Erythroblast (primary cell): ENCODE measurements at regions not wholly inside any gene's neighbourhood (a gene's known extent, or its start where the extent isn't known, plus 50 kb on each side); places are given as distances from the start of the nearest gene placed in this dataset.
"Not testable (repeated sequence)": the region's sequence is repeated elsewhere in the genome, so short reads cannot be mapped to it uniquely, and the experiment has no call there.

Experiments
- DNase-seq, 2 experiments: peaks; one replicate each; lab custom pipeline; 2025; lab: John Stamatoyannopoulos, UW
- GATA1 ChIP-seq: IDR thresholded peaks from 2 replicates; pipeline ENCODE4 v1.6.1; 2011; ENCODE audit warnings: low read depth, mild to moderate bottlenecking, control low read depth, low read length, moderate library complexity
- POLR2A ChIP-seq: IDR thresholded peaks from 2 replicates; pipeline ENCODE4 v1.6.1; 2011; ENCODE audit warnings: mild to moderate bottlenecking, low read length

GRCh38 chr2:136344339-136344738 lies 226.4 kb upstream of the CXCR4 start:
- DNase-seq = no peak
- TF ChIP-seq POLR2A = no peak
- no peak for TF ChIP-seq GATA1

- TF ChIP-seq POLR2A = no peak
- TF ChIP-seq GATA1 = no peak
- DNase-seq = no peak
Observed at GRCh38 chr2:136342138-136342537, 224.2 kb upstream of the CXCR4 start.

- DNase-seq = no peak
- TF ChIP-seq POLR2A (no peak), GATA1 (no peak)
Observed at GRCh38 chr2:136334967-136335366, 217.0 kb upstream of the CXCR4 start.

- TF ChIP-seq GATA1 (no peak), POLR2A (no peak)
- DNase-seq = no peak
Observed at GRCh38 chr2:136332436-136333095, 214.6 kb upstream of the CXCR4 start.

GRCh38 chr2:136331226-136331625 lies 213.3 kb upstream of the CXCR4 start:
- DNase-seq = no peak
- TF ChIP-seq POLR2A (no peak), GATA1 (no peak)

GRCh38 chr2:136328207-136328795 lies 210.4 kb upstream of the CXCR4 start:
- TF ChIP-seq POLR2A (no peak), GATA1 (no peak)
- no peak for DNase-seq

GRCh38 chr2:136327162-136327852 lies 209.4 kb upstream of the CXCR4 start:
- TF ChIP-seq GATA1 = no peak
- TF ChIP-seq POLR2A = no peak
- no peak for DNase-seq

- TF ChIP-seq GATA1 = no peak
- TF ChIP-seq POLR2A = no peak
- no peak for DNase-seq
Observed at GRCh38 chr2:136325844-136326331, 207.9 kb upstream of the CXCR4 start.

- DNase-seq = no peak
- TF ChIP-seq POLR2A (no peak), GATA1 (no peak)
Observed at GRCh38 chr2:136324966-136325365, 207.0 kb upstream of the CXCR4 start.

- TF ChIP-seq GATA1 (no peak), POLR2A (no peak)
- DNase-seq = no peak
Observed at GRCh38 chr2:136323935-136324334, 206.0 kb upstream of the CXCR4 start.

GRCh38 chr2:136323195-136323594 lies 205.2 kb upstream of the CXCR4 start:
- TF ChIP-seq GATA1 = no peak
- no peak for TF ChIP-seq POLR2A
- DNase-seq = no peak

GRCh38 chr2:136322428-136322827 lies 204.5 kb upstream of the CXCR4 start:
- no peak for TF ChIP-seq POLR2A
- TF ChIP-seq GATA1 = no peak
- peak; percentile 34 to 78 for DNase-seq

- TF ChIP-seq GATA1 (no peak), POLR2A (no peak)
- DNase-seq = no peak
Observed at GRCh38 chr2:136319651-136320050, 201.7 kb upstream of the CXCR4 start.

- no peak for DNase-seq
- TF ChIP-seq POLR2A (no peak), GATA1 (no peak)
Observed at GRCh38 chr2:136319237-136319636, 201.3 kb upstream of the CXCR4 start.

GRCh38 chr2:136314240-136314639 lies 196.3 kb upstream of the CXCR4 start:
- TF ChIP-seq POLR2A (no peak), GATA1 (no peak)
- DNase-seq = no peak

- DNase-seq = not testable (repeated sequence)
Observed at GRCh38 chr2:136312568-136312967, 194.6 kb upstream of the CXCR4 start.
